HG03060 (cell line): ENCODE measurements at regions not wholly inside any gene's neighbourhood (a gene's known extent, or its start where the extent isn't known, plus 50 kb on each side); places are given as distances from the start of the nearest gene placed in this dataset.

Experiments
- ATAC-seq: cut with Tn5 transposase; IDR thresholded peaks from one replicate; pipeline ENCODE4 v1.9.1; 2021; ENCODE audit warnings: low read depth, moderate number of reproducible peaks; ENCODE audit not compliant: unreplicated experiment

- ATAC-seq: no peak
Measured at GRCh38 chr11:43545610-43546009, 134.9 kb upstream of the HSD17B12 start.

- ATAC-seq: no peak
Measured at GRCh38 chr11:43546561-43547429, 133.7 kb upstream of the HSD17B12 start.

- no peak for ATAC-seq
Measured at GRCh38 chr11:43547430-43547831, 133.1 kb upstream of the HSD17B12 start.

- no peak for ATAC-seq
Measured at GRCh38 chr11:43547889-43548381, 132.6 kb upstream of the HSD17B12 start.

GRCh38 chr11:43548916-43549315, 131.6 kb upstream of the HSD17B12 start:
- no peak for ATAC-seq

- ATAC-seq: no peak
Measured at GRCh38 chr11:43549624-43550023, 130.9 kb upstream of the HSD17B12 start.

GRCh38 chr11:43550714-43551113, 129.8 kb upstream of the HSD17B12 start:
- ATAC-seq: no peak

GRCh38 chr11:43554148-43554473, 126.4 kb upstream of the HSD17B12 start:
- no peak for ATAC-seq

GRCh38 chr11:43555186-43555585, 125.4 kb upstream of the HSD17B12 start:
- ATAC-seq: no peak

- no peak for ATAC-seq
Measured at GRCh38 chr11:43555816-43556611, 124.5 kb upstream of the HSD17B12 start.

- no peak for ATAC-seq
Measured at GRCh38 chr11:43556612-43557375, 123.7 kb upstream of the HSD17B12 start.

GRCh38 chr11:43557553-43558110, 122.9 kb upstream of the HSD17B12 start:
- no peak for ATAC-seq

GRCh38 chr11:43558146-43558545, 122.4 kb upstream of the HSD17B12 start:
- no peak for ATAC-seq

GRCh38 chr11:43558556-43559127, 121.9 kb upstream of the HSD17B12 start:
- ATAC-seq: no peak

GRCh38 chr11:43561832-43562231, 118.7 kb upstream of the HSD17B12 start:
- ATAC-seq: no peak

GRCh38 chr11:43567396-43567975, 113.1 kb upstream of the HSD17B12 start:
- peak; percentile 52 for ATAC-seq

GRCh38 chr11:43573233-43573632, 107.3 kb upstream of the HSD17B12 start:
- ATAC-seq: no peak

- no peak for ATAC-seq
Measured at GRCh38 chr11:43573873-43574272, 106.7 kb upstream of the HSD17B12 start.

- no peak for ATAC-seq
Measured at GRCh38 chr11:43574411-43574810, 106.1 kb upstream of the HSD17B12 start.
